HG03521 (cell line): ENCODE measurements at regions not wholly inside any gene's neighbourhood (a gene's known extent, or its start where the extent isn't known, plus 50 kb on each side); places are given as distances from the start of the nearest gene placed in this dataset.
"Not testable (repeated sequence)": the region's sequence is repeated elsewhere in the genome, so short reads cannot be mapped to it uniquely, and the experiment has no call there.

Experiments
- ATAC-seq: cut with Tn5 transposase; IDR thresholded peaks from one replicate; pipeline ENCODE4 v1.9.1; 2021; ENCODE audit warnings: mild to moderate bottlenecking, moderate library complexity; ENCODE audit not compliant: unreplicated experiment

DNA sequence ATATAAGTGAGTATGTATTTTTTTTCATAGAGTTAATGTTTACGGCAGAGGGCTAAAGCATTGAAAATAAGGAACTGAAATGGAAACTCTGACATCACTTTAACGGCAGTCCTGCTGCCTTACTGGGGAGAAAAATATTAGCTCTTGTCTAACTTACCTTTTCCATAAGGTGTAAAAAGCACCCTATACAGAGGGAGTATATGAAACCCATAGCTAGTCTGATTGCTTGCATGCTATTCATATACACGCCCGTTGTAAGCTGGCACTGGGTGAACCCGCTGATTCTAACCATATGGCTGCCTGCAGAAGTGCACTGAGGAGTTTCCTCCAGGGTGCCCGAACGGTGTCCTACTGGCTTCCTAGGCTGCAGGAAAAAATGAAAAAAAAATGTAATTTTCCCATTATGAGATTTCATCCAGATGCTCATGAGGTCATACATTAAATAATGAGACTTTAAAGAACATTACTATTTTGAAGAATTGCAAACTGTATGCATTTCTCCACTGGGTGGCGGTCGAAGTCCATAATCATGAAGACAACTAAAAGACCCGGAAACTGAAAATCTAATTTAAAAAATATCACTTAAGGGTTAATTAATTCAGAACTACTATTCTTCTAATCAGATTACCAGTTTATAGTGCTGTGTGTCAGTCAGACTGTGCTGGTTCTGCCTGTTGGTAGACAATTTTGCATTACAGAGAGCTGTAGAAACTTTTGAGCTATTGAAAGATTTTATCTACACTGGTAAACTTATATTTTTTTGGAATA is 144.7 kb downstream of the ALX1 start:
- ATAC-seq, result peak; percentile 82

DNA sequence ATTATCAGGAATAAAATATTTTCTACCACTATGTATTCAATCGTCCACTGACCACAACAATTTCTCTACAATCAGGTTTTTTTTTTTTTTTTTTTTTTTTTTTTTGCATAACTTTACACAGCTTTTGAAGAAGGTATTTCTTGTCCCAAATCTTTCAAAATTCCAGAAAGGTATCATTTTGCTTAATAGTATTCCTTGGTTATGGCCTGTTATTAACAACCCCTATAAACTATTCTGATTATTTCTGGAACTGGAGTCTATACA is 145.3 kb downstream of the ALX1 start:
- ATAC-seq, result no peak

DNA sequence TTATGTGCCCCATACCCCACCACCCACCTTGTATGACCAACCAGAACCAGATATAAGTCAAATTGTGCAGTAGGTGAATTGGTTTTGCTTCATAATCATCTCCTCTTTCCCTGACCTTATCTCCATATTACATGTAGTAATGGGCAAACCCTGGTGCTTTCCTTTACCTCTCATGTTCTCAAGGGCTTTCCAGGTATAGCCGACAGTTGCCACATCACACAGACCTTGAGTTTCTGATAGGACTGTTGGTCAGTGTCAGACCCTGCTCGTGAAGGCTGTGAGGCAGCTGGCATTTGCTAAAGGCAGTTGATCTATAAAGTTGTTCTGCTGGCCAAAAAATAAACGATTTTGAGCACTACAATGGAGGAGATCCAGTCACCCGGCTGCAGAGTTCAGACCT is 145.9 kb downstream of the ALX1 start:
- no peak for ATAC-seq

GRCh38 chr12:85433148-85433547 is 153.1 kb downstream of the ALX1 start:
- not testable (repeated sequence) for ATAC-seq

DNA sequence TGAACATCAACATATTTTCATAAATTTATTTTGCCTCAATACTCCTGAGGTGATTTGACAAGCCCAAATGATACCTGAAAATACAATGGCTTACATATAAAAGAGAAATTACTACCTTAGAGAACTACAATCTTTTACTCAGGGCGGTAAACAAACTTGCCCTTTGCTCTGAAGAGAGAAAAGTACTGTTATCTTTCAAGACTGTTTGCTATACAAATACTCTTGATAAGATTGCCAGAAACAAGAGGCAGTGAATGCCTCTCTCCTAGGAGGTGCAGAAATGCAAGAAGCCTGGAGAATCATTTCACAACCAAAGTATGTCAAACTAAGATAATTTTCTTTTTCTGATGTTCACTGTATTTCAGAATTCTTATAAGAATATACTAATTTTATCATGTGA is 160.3 kb downstream of the ALX1 start:
- no peak for ATAC-seq

DNA sequence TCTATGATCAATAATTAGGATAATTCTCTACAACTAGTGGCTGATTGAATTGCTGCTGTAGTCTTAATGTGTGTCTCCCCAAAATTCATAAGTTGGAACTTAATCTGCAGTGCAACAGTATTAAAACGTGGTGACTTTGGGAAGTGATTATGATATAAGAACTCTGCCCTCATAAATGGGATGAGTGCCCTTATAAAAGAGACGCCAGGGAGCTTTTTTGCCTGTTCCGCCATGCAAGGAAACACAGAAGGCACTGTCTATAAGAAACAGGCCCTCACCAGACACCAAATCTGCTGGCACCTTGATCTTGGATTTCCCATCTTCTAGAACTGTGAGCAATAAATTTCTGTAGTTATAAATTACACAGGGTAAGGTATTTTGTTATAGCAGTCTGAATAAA is 161.0 kb downstream of the ALX1 start:
- no peak for ATAC-seq

DNA sequence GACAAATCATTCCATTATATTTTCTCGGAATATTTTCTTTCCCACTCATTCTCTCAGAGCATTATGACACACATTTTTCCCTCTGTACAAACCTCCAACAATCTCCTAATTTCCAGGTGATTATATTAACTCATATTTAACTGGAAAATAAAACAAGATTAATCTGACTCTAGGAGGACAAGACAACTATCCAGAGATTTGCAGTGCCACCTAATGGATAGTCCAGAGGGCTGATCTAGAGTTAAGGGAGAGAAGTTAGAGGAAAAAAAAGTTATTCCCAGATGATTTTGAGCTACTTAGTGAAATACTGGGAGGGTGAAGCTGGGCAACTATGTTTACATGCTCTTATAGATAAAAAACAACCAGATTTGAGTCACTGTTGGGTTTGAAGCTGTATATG is 161.7 kb downstream of the ALX1 start:
- ATAC-seq, result no peak

DNA sequence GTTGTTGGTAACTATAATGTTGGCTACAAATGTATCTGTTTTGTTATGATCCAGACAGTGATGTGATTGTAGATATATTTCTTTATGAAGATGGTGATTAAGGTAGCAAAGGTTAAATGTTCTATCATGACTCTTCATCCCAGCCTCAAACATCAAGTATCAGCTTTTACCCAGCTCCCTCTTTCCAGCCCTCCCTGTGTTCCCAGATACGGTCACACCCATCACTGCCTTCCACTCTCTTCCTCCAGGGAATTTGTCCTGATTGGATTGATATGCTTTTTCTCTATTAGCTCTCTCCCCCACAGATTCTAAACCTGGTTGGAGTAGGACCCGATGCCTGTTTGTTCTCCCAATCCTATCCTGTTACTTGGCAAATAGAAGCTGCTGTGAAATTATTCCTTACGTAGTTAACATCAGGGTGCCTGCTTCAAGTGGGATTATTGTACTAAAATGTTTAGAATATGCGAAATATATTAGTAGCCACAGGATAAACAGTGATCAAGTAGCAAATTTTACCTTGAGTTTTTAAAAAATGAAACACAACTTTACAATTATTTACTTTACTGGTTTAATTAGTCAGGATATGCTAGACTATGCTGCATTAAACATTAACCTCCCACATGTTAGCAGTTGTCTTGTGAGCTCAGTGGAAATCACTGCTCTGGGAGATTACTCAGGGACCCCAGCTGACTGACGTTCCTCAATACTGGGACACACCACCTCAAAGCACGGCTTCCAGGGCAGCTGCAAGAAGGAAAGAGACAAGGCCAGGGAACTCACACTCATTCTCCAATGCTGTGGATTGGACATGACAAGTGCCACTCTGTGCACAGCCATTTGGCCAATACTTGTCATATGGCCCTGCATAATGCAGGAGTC is 165.3 kb downstream of the ALX1 start:
- ATAC-seq, result no peak

- no peak for ATAC-seq
These were observed 168.0 kb downstream of the ALX1 start for GRCh38 chr12:85448031-85448430.

DNA sequence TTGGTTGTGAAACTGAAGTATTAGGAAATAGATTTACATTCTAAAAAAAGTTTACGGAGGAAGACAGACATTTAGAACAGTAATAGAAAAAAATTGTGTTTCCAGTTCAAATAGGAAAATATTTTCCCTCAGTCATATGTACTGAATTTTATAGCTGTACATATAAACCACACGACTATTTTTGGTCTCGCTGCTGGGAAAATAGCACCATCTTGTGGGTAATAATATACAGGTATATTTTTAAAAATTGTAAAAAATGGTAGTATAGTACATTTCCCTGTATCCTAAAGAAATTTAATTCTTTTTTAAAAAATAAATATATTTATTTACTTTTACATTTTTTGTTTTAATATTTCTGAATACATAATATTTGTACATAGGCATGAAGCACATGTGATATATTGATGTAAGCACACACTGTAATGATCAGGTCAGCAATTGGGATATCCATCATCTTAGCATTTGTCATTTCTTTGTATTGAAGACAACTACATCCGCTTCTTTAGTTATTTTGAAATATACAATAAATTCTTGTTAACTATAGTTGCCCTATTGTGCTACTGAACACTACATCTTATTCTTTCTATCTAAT is 168.6 kb downstream of the ALX1 start:
- no peak for ATAC-seq

- no peak for ATAC-seq
These were observed 177.0 kb downstream of the ALX1 start for GRCh38 chr12:85457016-85457415.

DNA sequence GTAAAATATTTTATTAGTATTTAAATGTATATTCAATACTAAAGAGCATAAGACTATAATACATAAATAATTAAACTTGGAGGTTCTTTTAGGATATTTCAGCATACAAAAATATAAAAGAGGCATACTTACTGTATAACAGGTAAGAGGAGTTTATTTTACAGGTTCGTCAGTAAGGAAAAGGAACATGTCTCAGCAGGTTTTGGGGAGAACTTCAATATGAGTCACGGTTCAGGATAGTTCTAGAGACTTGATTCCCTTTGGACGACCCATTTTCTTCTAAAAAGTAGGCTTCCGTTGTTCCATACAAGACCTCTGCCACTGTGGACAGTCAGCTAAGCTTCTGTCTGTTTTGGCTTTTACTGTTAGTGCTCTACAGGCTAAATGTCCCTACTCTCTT is 181.1 kb downstream of the ALX1 start:
- no peak for ATAC-seq

- ATAC-seq, result no peak
These were observed 182.9 kb downstream of the ALX1 start for GRCh38 chr12:85462888-85463287.

DNA sequence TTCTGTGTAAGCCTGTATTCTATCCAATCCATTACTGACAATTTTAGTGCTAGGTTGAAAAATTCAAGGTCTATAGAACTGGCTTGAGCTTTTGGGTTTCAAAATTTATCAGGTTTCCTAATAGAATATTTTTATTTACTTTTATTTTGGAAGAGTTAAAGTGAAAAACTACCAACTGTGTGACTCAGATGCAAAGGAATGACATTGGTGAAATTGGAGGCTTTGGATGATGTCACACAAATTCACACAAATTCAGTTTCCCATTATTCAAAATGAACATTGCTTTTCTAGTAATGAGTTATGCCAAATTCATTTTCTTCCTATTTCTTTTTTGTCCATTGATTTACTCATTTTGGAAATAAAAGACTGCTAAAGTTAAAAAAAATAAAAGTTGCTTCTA is 186.9 kb downstream of the ALX1 start:
- ATAC-seq, result no peak

- peak; percentile 89 for ATAC-seq
These were observed 188.5 kb downstream of the ALX1 start for GRCh38 chr12:85468356-85469157.

GRCh38 chr12:85469158-85470086 is 189.4 kb downstream of the ALX1 start:
- not testable (repeated sequence) for ATAC-seq

DNA sequence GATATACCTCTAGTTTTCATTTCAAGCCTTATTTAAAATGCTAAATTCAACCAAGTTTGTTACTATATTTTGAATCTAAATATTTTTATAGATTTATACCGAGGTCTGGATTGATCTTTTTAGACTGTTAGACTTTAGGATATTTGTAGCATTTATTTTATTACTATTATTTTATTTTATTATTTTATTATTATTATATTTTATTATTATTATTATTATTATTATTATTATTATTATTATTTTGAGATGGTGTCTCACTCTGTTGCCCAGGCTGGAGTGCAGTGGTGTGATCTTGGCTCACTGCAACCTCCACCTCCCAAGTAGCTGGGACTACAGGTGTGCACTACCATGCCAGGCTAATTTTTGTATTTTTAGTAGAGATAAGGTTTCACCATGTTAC is 195.3 kb downstream of the ALX1 start:
- ATAC-seq, result not testable (repeated sequence)

GRCh38 chr12:85476756-85477155 is 196.7 kb downstream of the ALX1 start:
- ATAC-seq, result no peak

DNA sequence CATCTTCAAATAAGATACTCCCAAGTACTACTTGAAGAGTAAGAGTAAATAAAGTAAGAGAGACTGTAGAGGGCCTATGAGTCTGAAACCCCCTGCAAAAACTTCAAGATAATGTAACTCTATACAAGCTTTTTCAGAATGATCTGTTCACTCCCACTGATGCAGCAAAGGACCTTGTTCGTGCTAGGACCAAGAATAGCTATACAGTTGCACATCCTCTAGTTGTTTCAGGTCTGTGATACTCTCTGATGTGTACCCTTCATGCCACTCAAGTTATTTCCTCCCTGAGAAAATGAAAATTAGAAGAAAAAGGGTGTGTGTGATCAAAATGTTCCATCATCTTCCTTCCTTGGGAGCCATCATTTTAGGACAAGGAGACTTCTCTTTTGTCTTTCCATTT is 204.4 kb downstream of the ALX1 start:
- ATAC-seq, result peak; percentile 73

DNA sequence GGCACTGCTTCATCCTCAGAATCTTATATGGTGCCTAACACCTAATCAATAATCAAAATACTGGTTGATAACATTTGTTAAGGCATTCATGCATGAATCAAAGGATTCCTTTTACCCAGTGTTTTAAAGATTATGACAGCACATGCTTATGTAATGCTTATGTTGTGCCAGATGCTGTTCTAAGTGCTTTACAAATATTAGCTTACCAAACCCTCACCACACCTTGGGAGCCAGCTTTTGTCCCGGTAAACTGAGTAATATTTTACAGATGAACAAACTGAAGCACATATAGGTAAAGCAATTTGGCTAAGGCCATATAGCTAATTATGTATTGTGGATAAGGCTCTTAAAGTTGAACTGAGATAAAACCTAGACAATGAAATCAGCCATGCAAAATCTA is 209.2 kb downstream of the ALX1 start:
- no peak for ATAC-seq
